ENCODE measurements at regions not wholly inside any gene's neighbourhood (a gene's known extent, or its start where the extent isn't known, plus 50 kb on each side); places are given as distances from the start of the nearest gene placed in this dataset.

DNA sequence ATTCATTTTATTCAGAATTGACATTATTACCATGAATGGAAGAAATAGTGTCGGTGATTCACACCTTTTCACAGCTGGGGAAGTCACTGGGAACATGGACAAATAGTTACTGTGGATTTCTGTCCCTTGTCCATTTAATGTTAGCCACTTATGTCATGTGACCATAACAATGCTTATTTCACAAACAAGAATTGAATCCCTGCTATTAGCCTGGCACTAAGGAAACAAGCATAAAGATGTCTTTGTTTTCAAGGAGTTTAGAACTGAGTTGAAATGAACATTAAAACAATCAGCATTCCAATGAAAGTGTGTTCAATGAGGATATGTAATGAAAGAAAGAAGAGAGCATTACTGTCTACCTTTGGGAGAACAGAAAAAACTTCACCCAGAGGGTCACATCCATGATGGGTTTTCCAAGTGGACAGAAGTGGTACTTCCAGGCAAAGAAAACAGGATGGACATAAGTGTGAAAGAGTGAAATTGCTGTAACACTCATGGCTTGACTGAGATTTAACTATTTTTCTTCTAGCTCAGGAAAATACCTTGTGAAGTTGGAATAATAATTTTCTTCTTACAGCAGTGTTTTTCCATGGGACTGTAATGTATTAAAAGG, 324.5 kb upstream of the UBE2E3 start:
- intact Hi-C loops (cut with DNase I) = no loop called here
- DNase-seq (no peak), ATAC-seq (no peak)
- Histone ChIP-seq H3K4me1 (no peaks in the 10 kb centered on the region), H3K27ac (no peak overlapping the region), H3K4me3 (no peak overlapping the region), H3K36me3 (no peaks in the 10 kb centered on the region), H3K27me3 (no peaks in the 10 kb centered on the region), H3K9me3 (no peaks in the 10 kb centered on the region)
- TF ChIP-seq, protein P1, sequence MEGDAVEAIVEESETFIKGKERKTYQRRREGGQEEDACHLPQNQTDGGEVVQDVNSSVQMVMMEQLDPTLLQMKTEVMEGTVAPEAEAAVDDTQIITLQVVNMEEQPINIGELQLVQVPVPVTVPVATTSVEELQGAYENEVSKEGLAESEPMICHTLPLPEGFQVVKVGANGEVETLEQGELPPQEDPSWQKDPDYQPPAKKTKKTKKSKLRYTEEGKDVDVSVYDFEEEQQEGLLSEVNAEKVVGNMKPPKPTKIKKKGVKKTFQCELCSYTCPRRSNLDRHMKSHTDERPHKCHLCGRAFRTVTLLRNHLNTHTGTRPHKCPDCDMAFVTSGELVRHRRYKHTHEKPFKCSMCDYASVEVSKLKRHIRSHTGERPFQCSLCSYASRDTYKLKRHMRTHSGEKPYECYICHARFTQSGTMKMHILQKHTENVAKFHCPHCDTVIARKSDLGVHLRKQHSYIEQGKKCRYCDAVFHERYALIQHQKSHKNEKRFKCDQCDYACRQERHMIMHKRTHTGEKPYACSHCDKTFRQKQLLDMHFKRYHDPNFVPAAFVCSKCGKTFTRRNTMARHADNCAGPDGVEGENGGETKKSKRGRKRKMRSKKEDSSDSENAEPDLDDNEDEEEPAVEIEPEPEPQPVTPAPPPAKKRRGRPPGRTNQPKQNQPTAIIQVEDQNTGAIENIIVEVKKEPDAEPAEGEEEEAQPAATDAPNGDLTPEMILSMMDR (IDR thresholded peaks at IDR 0.05) = no peak

DNA sequence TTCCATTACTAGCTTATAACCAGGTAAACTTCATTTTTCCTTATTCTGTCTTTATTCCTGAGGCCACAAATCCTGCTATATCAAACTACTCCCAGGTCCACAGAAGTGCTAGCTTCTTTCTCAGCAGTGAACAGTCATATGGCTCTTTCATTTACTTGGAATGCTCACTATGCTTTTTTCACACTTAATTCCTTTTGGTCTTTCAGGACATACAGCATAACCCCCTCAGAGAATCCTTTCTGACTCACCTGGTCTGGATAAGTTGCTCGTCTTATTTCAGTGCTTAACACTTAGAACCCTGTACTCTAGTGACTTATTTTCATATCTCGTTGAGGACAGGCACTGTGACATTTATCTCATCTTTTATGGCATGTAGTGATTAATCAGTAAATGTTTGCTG, 325.0 kb upstream of the UBE2E3 start:
- no peaks in the 10 kb centered on the region for H3K4me1 ChIP-seq
- H3K4me3 ChIP-seq = no peak overlapping the region
- ATAC-seq (no peak), DNase-seq (no peak)
- H3K27me3 ChIP-seq = no peaks in the 10 kb centered on the region
- H3K27ac ChIP-seq = no peak overlapping the region
- TF ChIP-seq, protein P1 (IDR thresholded peaks at IDR 0.05) = no peak
- H3K36me3 ChIP-seq = no peaks in the 10 kb centered on the region
- intact Hi-C loops (cut with DNase I) = no loop called here
- H3K9me3 ChIP-seq = no peaks in the 10 kb centered on the region

DNA sequence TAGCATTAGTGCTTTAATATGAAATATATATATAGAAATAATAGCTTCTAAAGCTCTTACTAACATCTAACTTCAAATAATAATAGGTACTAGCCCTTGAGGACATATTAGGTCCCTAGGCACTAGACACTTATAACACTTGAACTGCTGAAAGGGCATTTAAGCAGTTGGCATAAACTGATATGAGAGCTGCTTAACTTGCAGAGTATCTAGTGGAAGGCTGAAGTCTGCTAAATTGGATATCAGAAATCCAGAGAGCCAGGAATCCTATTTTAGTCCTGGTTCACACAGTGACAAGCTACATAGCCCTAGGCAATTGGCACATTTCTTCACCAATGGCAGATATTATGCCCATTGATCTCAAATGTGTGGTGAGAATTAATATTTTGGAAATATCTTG, 326.9 kb upstream of the UBE2E3 start:
- DNase-seq (no peak), ATAC-seq (no peak)
- Histone ChIP-seq H3K4me1 (no peaks in the 10 kb centered on the region), H3K27ac (no peak overlapping the region), H3K36me3 (no peaks in the 10 kb centered on the region), H3K4me3 (no peak overlapping the region), H3K9me3 (no peaks in the 10 kb centered on the region), H3K27me3 (no peaks in the 10 kb centered on the region)
- TF ChIP-seq, protein P1 (IDR thresholded peaks at IDR 0.05) = no peak
- intact Hi-C loops (cut with DNase I) = no loop called here

DNA sequence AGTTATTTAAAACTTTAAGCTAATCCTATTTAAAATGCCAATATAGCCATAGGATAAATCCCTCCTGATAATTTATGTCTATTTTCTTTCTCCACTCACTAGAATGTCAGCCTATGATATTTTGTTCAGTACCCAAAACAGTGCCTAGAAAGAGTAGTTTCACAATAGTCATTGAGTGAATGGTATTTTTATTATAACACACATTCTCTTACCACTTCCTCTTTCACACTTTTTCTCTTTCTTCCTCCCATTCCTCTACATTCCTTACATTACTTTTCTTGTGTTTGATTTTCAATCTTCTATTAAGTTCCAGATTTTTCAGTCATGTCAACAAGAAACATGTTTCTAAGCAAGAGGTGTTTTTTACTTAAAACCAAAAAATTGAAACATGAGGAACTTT, 327.6 kb upstream of the UBE2E3 start:
- TF ChIP-seq, protein P1 (IDR thresholded peaks at IDR 0.05) = no peak
- Histone ChIP-seq H3K27me3 (no peaks in the 10 kb centered on the region), H3K4me1 (no peaks in the 10 kb centered on the region), H3K27ac (no peak overlapping the region), H3K9me3 (no peaks in the 10 kb centered on the region), H3K4me3 (no peak overlapping the region), H3K36me3 (no peaks in the 10 kb centered on the region)
- intact Hi-C loops (cut with DNase I) = no loop called here
- ATAC-seq (no peak), DNase-seq (no peak)

DNA sequence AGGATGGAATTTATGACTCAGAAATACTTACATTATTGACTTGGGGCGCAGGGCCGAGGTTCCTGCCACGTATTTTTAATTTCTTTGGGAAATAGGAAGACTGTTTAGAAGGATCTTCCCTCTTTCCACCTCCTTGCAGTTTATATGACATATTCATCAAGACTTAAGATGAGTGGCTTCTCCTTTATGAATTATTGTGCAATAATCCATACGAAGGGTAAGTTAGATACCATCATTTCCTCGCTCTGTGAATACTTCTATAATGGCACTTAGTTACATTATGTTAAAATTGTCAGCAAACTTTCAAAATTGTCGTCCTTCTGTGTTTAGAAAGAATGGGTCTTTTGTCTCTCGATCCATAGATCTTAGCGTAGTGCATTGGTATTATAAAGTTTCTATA, 328.8 kb upstream of the UBE2E3 start:
- ATAC-seq (no peak), DNase-seq (no peak)
- H3K9me3 ChIP-seq = no peaks in the 10 kb centered on the region
- H3K27me3 ChIP-seq = no peaks in the 10 kb centered on the region
- no peak overlapping the region for H3K27ac ChIP-seq
- H3K4me3 ChIP-seq = no peak overlapping the region
- intact Hi-C loops (cut with DNase I) = no loop called here
- H3K4me1 ChIP-seq = no peaks in the 10 kb centered on the region
- no peaks in the 10 kb centered on the region for H3K36me3 ChIP-seq
- TF ChIP-seq, protein P1 (IDR thresholded peaks at IDR 0.05) = no peak

DNA sequence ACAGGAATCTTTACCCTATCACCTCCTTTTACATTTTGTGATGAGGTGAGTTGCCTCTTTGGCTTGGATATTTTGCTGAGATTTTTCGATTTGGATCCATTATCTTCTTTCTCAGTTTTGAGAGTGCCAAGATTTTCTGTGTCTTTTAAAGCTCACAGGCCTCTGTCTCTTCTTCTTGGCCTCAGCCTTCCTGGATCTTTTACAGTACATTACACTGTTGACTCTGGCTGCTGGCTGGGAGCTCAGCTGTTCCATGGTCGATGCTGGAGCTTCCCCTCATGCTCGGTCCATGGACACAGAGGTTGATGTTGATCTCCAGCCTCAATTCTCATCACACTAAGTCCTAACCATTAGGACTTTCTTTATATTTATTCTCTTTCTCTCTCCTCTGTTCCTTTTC, 332.8 kb upstream of the UBE2E3 start:
- intact Hi-C loops (cut with DNase I) = no loop called here
- Histone ChIP-seq H3K36me3 (no peaks in the 10 kb centered on the region), H3K9me3 (no peaks in the 10 kb centered on the region), H3K4me1 (no peaks in the 10 kb centered on the region), H3K4me3 (no peak overlapping the region), H3K27me3 (no peaks in the 10 kb centered on the region), H3K27ac (no peak overlapping the region)
- no peak for ATAC-seq
- DNase-seq = no peak
- TF ChIP-seq, protein P1 (IDR thresholded peaks at IDR 0.05) = no peak
